OCI-LY3 (cell line): ENCODE measurements at regions not wholly inside any gene's neighbourhood (a gene's known extent, or its start where the extent isn't known, plus 50 kb on each side); places are given as distances from the start of the nearest gene placed in this dataset.

Experiments used
- EZH2phosphoT487 ChIP-seq: fragments of 200-600 bp; shearing (Covaris generic); IDR thresholded peaks from 2 replicates; pipeline ENCODE4 v1.6.1; 2018; ENCODE audit warnings: antibody characterized with exemption, mixed run types, low read depth
- TF ChIP-seq, protein P1 (sequence below): fragments of 200-600, 300-600 bp; sonication (generic); IDR thresholded peaks from 2 replicates; pipeline ENCODE4 v1.5.1; 2014; ENCODE audit warnings: antibody characterized with exemption, low read length, low read depth

GRCh38 chr20:63090682-63091571, 84.2 kb upstream of the BHLHE23 start:
- no peak for TF ChIP-seq EZH2phosphoT487
- TF ChIP-seq, protein P1, sequence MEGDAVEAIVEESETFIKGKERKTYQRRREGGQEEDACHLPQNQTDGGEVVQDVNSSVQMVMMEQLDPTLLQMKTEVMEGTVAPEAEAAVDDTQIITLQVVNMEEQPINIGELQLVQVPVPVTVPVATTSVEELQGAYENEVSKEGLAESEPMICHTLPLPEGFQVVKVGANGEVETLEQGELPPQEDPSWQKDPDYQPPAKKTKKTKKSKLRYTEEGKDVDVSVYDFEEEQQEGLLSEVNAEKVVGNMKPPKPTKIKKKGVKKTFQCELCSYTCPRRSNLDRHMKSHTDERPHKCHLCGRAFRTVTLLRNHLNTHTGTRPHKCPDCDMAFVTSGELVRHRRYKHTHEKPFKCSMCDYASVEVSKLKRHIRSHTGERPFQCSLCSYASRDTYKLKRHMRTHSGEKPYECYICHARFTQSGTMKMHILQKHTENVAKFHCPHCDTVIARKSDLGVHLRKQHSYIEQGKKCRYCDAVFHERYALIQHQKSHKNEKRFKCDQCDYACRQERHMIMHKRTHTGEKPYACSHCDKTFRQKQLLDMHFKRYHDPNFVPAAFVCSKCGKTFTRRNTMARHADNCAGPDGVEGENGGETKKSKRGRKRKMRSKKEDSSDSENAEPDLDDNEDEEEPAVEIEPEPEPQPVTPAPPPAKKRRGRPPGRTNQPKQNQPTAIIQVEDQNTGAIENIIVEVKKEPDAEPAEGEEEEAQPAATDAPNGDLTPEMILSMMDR, result no peak
